Stimulated activated CD8-positive, alpha-beta memory T cell treated with anti-CD3 and anti-CD28 coated beads, Interleukin-4, amount 100 ng/mL, for 48 hours (primary cell): ENCODE measurements at regions not wholly inside any gene's neighbourhood (a gene's known extent, or its start where the extent isn't known, plus 50 kb on each side); places are given as distances from the start of the nearest gene placed in this dataset.
"Not testable (repeated sequence)": the region's sequence is repeated elsewhere in the genome, so short reads cannot be mapped to it uniquely, and the experiment has no call there.

Experiments used
- DNase-seq: peaks from one replicate; pipeline ENCODE4 v3.0.0-alpha.2; 2020

- no peak for DNase-seq
Observed at GRCh38 chr18:1503847-1504246, 599.2 kb downstream of the ADCYAP1 start.

GRCh38 chr18:1505856-1506255 is 601.2 kb downstream of the ADCYAP1 start:
- DNase-seq: no peak

GRCh38 chr18:1510542-1511179 is 606.0 kb downstream of the ADCYAP1 start:
- DNase-seq: no peak

GRCh38 chr18:1511619-1512311 is 607.1 kb downstream of the ADCYAP1 start:
- DNase-seq: no peak

- no peak for DNase-seq
Observed at GRCh38 chr18:1513519-1513918, 608.8 kb downstream of the ADCYAP1 start.

GRCh38 chr18:1521588-1522248 is 617.0 kb downstream of the ADCYAP1 start:
- DNase-seq: not testable (repeated sequence)

- no peak for DNase-seq
Observed at GRCh38 chr18:1522249-1522615, 617.6 kb downstream of the ADCYAP1 start.

- DNase-seq: no peak
Observed at GRCh38 chr18:1526991-1527390, 622.3 kb downstream of the ADCYAP1 start.

- DNase-seq: no peak
Observed at GRCh38 chr18:1527805-1528204, 623.1 kb downstream of the ADCYAP1 start.

DNA sequence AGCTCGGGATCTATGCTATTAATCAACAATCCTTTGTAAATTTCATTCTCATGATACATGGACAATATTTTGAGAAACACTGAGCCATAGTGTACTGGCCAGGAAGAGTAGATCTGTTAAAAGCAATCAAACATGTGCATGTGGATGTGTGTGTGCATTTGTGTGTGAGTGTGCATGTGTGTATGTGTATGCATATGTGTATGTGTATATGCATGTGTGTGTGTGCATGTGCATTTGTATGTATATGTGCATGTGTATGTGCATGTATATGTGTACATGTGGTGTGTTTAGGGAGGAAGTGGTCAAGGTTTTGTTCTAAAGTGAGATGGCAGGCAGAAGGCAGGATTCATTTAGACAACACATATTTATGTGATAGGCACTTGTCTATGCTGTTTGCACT is 623.8 kb downstream of the ADCYAP1 start:
- DNase-seq: no peak

DNA sequence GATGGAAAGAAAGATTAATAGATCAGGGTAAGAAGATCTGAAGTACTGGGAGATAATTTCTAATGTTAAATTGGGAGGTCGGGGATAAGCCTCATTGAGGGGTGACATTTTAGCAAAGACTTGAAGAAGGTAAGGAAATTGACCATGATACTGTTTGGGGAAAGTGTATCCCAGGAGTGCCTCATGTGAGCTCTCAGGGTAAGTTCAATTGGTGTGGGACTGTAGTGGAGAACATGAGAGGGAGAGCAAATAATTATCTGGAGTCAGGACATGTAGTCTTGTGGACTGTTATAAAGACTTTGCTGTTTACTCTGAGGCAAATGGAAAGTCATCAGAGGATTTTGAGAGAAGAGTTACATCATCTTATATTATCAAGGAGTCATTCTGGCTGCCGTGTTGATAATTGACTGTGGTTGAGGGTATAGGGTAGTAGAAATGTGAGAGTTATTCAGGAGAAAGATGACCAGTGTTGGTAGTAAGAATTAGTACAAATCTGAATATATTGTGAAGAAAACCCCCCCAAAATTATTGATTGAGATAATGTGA is 624.4 kb downstream of the ADCYAP1 start:
- no peak for DNase-seq

- DNase-seq: no peak
Observed at GRCh38 chr18:1530650-1531049, 626.0 kb downstream of the ADCYAP1 start.

DNA sequence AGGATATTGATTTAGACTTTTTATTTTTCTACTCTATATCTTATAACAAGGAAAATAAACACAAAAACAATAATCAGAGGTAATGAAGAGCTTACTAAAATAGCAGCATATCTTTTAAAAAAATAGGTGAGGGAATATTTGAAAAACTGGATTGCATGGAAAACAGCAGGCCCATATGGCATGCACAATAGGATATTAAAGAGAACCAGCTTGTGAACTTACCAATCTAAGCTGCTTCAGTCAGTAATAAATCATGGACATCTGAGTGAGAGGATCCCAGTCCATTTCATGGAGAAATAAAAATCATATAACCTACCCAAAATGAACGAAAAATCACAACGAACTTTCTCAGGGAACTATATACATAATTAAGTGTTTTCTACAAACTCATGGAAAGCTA is 634.6 kb downstream of the ADCYAP1 start:
- DNase-seq: no peak

GRCh38 chr18:1541478-1541877 is 636.8 kb downstream of the ADCYAP1 start:
- DNase-seq: no peak

DNA sequence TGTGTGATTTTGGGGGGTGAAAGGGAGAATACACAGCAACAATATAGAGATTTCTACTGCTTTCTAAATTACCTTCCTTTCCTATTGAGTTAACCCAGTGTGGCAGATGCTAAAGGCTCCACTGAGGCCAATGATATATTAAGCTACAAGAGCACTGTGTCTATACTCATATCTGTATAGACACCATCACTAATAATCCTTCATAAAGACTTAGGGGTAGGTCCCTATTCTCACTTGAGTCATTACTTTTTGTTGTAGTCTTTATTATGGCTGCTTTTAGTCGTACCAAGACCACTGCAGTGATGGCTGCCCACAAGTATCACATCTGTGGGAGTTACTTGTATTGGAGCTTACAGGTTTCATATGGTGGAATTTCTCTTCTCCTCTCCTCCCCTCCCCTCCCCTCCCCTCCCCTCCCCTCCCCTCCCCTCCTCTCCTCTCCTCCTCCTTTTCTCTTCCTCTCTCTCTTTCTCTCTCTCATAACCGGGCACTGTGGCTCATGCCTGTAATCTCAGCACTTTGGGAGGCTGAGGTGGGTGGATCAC is 637.6 kb downstream of the ADCYAP1 start:
- DNase-seq: no peak

DNA sequence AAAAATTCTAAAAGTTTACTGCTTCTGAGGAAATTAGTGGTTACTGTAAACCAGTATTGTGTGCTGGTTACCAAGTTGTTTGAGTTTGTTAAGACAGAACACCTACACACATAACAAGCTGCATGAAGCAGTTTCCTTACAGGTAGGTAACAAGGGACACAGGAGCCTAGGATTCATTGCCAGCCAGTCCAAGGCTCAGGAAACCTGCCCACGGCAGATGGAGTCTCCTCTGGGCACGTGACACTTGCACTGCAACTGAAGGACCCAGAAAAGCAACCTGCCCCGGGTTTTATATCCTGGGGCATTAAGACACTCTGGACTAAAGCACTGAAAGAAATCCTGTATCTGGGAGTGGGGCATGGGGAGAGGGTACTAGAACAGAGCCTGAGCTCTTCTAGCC is 639.3 kb downstream of the ADCYAP1 start:
- DNase-seq: no peak

DNA sequence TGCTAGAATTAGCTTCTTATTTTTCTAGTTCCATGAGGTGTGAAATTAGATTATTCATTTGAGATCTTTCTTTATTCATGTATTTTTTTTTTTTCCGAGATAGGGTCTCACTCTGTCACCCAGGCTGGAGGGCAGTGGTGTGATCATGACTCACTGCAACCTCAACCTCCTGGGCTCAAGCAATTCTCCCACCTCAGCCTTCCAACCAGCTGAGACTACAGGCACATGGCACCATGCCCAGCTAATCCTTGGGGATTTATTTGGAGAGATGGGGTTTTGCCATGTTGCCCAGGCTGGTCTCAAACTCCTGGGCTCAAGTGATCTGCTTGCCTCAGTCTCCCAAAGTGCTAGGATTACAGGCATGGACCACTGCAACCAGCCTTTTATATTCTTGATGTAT is 653.0 kb downstream of the ADCYAP1 start:
- not testable (repeated sequence) for DNase-seq

DNA sequence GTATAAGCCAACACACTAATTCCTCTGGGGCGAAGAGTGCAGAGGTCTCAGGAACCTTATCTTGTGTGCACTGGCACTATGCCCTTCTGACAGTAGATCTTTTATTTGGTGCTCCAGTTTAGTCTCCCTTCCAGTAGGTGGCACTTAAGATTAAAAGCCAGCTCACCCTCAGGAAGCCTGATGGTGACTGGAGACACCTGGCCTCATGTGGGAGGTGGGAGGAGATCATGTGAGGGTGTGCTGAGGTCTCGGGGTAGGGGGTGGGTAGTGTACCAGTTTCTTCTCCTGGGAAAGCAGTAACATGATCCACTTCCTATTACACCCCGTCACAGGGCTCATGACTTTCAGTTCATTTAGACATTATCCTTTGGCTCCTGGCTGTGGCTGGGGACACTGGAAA is 654.9 kb downstream of the ADCYAP1 start:
- no peak for DNase-seq

- DNase-seq: no peak
Observed at GRCh38 chr18:1564793-1565192, 660.1 kb downstream of the ADCYAP1 start.

DNA sequence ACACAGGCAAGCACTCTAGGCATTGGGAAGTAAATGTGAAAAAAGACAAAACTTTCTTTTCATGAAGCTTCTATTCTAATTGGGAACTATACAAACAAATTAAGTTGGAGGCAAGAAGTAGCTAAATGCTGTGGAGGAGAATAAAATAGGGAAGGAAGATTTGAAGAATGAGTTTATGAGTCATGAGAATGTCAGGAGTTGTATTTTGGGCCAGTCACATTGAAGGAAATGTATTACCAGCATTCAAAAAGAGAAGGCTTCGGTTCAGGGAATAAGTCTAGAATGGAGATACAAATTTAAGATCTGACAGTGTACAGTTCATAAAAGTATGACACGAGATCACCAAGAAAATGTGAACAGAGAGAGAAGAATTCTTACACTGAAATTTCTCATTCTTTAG is 666.5 kb downstream of the ADCYAP1 start:
- no peak for DNase-seq

DNA sequence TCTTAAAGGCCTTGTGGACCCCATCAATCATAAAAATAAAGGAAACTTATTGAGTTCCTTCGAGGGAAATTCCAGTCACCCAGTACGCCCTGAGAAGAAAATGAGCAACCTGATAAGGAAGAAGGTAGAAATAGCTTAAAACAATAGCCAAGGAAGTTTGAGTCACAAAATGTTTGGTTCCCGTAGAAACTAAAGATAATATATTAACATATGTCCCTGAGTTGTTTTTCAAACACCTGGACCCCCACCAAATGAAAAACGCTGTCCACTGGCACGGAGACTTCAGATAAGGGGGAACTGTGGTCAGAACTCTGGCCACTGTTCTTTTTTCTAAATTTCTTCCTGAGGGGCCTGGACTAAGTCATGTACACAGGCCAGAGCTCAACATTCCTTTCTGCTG is 669.1 kb downstream of the ADCYAP1 start:
- DNase-seq: no peak

GRCh38 chr18:1575084-1575483 is 670.4 kb downstream of the ADCYAP1 start:
- DNase-seq: no peak

DNA sequence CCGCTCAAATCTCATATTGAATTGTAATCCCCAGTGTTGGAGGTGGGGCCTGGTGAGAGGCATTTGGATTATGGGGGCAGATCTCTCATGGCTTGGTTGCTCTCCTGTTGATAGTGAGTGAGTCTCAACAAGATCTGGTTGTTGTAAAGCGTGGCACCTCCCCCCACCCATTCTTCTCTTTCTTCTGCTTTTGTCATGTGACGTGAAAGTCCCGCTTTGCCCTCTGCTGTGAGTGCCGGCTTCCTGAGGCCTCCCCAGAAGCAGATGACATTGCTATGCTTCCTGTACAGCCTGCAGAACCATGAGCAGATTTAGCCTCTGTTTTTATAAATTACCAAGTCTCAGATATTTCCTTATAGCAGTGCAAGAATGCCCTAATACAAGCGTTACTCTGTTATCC is 673.8 kb downstream of the ADCYAP1 start:
- no peak for DNase-seq

GRCh38 chr18:1581581-1581980 is 676.9 kb downstream of the ADCYAP1 start:
- DNase-seq: no peak
